ENCODE measurements at regions not wholly inside any gene's neighbourhood (a gene's known extent, or its start where the extent isn't known, plus 50 kb on each side); places are given as distances from the start of the nearest gene placed in this dataset.

- Mint-ChIP-seq H3K36me3 (peaks cover 7% of the 10 kb centered on the region), H3K27ac (no peak overlapping the region)
- intact Hi-C loops (cut with micrococcal nuclease) = no loop called here
Measured at GRCh38 chr13:57918086-57918485, 286.5 kb downstream of the PCDH17 start.

GRCh38 chr13:57918913-57919312, 287.4 kb downstream of the PCDH17 start:
- Mint-ChIP-seq H3K9me3 (peaks cover 0 to 10% of the 10 kb centered on the region in 2 donors), H3K4me1 (no peaks in the 10 kb centered on the region), H3K27me3 (ENCODE audit: low read depth in 2 of 2) (no peaks in the 10 kb centered on the region), H3K36me3 (peaks cover 7% of the 10 kb centered on the region), H3K27ac (no peak overlapping the region), H3K4me3 (no peak overlapping the region)
- 85% methylated on average over 2 of the region's 2 CpGs for WGBS (ENCODE audit: insufficient coverage)
- TF ChIP-seq, protein P1, sequence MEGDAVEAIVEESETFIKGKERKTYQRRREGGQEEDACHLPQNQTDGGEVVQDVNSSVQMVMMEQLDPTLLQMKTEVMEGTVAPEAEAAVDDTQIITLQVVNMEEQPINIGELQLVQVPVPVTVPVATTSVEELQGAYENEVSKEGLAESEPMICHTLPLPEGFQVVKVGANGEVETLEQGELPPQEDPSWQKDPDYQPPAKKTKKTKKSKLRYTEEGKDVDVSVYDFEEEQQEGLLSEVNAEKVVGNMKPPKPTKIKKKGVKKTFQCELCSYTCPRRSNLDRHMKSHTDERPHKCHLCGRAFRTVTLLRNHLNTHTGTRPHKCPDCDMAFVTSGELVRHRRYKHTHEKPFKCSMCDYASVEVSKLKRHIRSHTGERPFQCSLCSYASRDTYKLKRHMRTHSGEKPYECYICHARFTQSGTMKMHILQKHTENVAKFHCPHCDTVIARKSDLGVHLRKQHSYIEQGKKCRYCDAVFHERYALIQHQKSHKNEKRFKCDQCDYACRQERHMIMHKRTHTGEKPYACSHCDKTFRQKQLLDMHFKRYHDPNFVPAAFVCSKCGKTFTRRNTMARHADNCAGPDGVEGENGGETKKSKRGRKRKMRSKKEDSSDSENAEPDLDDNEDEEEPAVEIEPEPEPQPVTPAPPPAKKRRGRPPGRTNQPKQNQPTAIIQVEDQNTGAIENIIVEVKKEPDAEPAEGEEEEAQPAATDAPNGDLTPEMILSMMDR (IDR thresholded peaks at IDR 0.05) = no peak
- no peak overlapping the region for H3K27ac ChIP-seq (ENCODE audit: low read length)
- no peak for DNase-seq
- no peaks in the 10 kb centered on the region for H3K27me3 ChIP-seq (ENCODE audit: control insufficient read depth, insufficient read depth, low read length)
- intact Hi-C loops (cut with micrococcal nuclease) = no loop called here
- H3K36me3 ChIP-seq (ENCODE audit: control insufficient read depth, insufficient read depth, low read length) = no peaks in the 10 kb centered on the region
- ATAC-seq = no peak
- no peaks in the 10 kb centered on the region for H3K4me1 ChIP-seq (ENCODE audit: control insufficient read depth, insufficient read depth, low read length)
- H3K9me3 ChIP-seq (ENCODE audit: control insufficient read depth, insufficient read depth, low read length) = peaks cover 3% of the 10 kb centered on the region
- H3K4me3 ChIP-seq (ENCODE audit: low read length) = no peak overlapping the region

More at GRCh38 chr13:57918086-57918485, 286.5 kb downstream of the PCDH17 start:
- no peaks in the 10 kb centered on the region for H3K27me3 Mint-ChIP-seq (ENCODE audit: low read depth in 2 of 2)
- ATAC-seq (no peak), DNase-seq (no peak)
- H3K4me3 ChIP-seq (ENCODE audit: low read length) = no peak overlapping the region
- H3K4me1 ChIP-seq (ENCODE audit: control insufficient read depth, insufficient read depth, low read length) = no peaks in the 10 kb centered on the region
- H3K4me1 Mint-ChIP-seq = no peaks in the 10 kb centered on the region
- no peaks in the 10 kb centered on the region for H3K27me3 ChIP-seq (ENCODE audit: control insufficient read depth, insufficient read depth, low read length)
- peaks cover 0 to 8% of the 10 kb centered on the region in 2 donors for H3K9me3 Mint-ChIP-seq
- 92% methylated on average over 2 of the region's 3 CpGs for WGBS (ENCODE audit: insufficient coverage)
- TF ChIP-seq, protein P1 (IDR thresholded peaks at IDR 0.05) = no peak
- peaks cover 3% of the 10 kb centered on the region for H3K9me3 ChIP-seq (ENCODE audit: control insufficient read depth, insufficient read depth, low read length)
- H3K4me3 Mint-ChIP-seq = no peak overlapping the region
- H3K27ac ChIP-seq (ENCODE audit: low read length) = no peak overlapping the region
- H3K36me3 ChIP-seq (ENCODE audit: control insufficient read depth, insufficient read depth, low read length) = no peaks in the 10 kb centered on the region

GRCh38 chr13:57925250-57925649, 293.7 kb downstream of the PCDH17 start:
- Mint-ChIP-seq H3K27ac (no peak overlapping the region), H3K36me3 (peaks cover 5% of the 10 kb centered on the region), H3K27me3 (ENCODE audit: low read depth in 2 of 2) (no peaks in the 10 kb centered on the region), H3K4me3 (no peak overlapping the region), H3K4me1 (no peaks in the 10 kb centered on the region), H3K9me3 (peaks cover 5 to 8% of the 10 kb centered on the region in 2 donors)
- no peaks in the 10 kb centered on the region for H3K27me3 ChIP-seq (ENCODE audit: control insufficient read depth, insufficient read depth, low read length)
- ATAC-seq (no peak), DNase-seq (no peak)
- H3K27ac ChIP-seq (ENCODE audit: low read length) = no peak overlapping the region
- TF ChIP-seq, protein P1 (IDR thresholded peaks at IDR 0.05) = no peak
- WGBS (ENCODE audit: insufficient coverage) = 51% methylated on average over 2 of the region's 3 CpGs
- no peaks in the 10 kb centered on the region for H3K36me3 ChIP-seq (ENCODE audit: control insufficient read depth, insufficient read depth, low read length)
- intact Hi-C loops (cut with micrococcal nuclease) = no loop called here
- H3K9me3 ChIP-seq (ENCODE audit: control insufficient read depth, insufficient read depth, low read length) = no peaks in the 10 kb centered on the region
- no peak overlapping the region for H3K4me3 ChIP-seq (ENCODE audit: low read length)
- no peaks in the 10 kb centered on the region for H3K4me1 ChIP-seq (ENCODE audit: control insufficient read depth, insufficient read depth, low read length)

DNA sequence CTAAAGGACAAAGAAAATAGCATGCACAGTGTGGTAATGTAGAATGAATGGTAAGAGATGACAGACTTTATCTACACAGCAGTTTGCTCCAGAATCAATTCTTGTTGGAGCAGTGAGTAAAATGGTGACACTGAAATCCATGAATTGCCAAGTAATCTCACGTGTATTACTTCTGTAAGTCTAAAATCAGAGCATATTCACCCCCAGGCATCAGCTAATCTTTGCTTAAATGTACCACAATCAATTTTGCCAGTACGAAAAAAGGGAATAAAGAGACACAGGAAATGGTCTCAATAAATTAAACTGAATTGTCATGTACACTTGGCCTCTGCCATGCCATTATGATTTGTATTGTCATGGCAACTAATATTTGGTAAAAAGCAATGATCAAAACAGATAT, 294.2 kb downstream of the PCDH17 start:
- H3K4me1 Mint-ChIP-seq = no peaks in the 10 kb centered on the region
- TF ChIP-seq, protein P1 (IDR thresholded peaks at IDR 0.05) = no peak
- no peaks in the 10 kb centered on the region for H3K9me3 ChIP-seq (ENCODE audit: control insufficient read depth, insufficient read depth, low read length)
- no peak overlapping the region for H3K27ac Mint-ChIP-seq
- H3K27me3 Mint-ChIP-seq (ENCODE audit: low read depth in 2 of 2) = no peaks in the 10 kb centered on the region
- H3K4me3 ChIP-seq (ENCODE audit: low read length) = no peak overlapping the region
- ATAC-seq (no peak), DNase-seq (no peak)
- no peaks in the 10 kb centered on the region for H3K36me3 ChIP-seq (ENCODE audit: control insufficient read depth, insufficient read depth, low read length)
- no peaks in the 10 kb centered on the region for H3K4me1 ChIP-seq (ENCODE audit: control insufficient read depth, insufficient read depth, low read length)
- no peaks in the 10 kb centered on the region for H3K27me3 ChIP-seq (ENCODE audit: control insufficient read depth, insufficient read depth, low read length)
- H3K4me3 Mint-ChIP-seq = no peak overlapping the region
- no peaks in the 10 kb centered on the region for H3K36me3 Mint-ChIP-seq
- no peak overlapping the region for H3K27ac ChIP-seq (ENCODE audit: low read length)
- H3K9me3 Mint-ChIP-seq = peaks cover 5 to 8% of the 10 kb centered on the region in 2 donors
- 13% methylated on average over 1 of the region's 2 CpGs for WGBS (ENCODE audit: insufficient coverage)
- intact Hi-C loops (cut with micrococcal nuclease) = no loop called here
